GM12878 (cell line): ENCODE measurements at regions not wholly inside any gene's neighbourhood (a gene's known extent, or its start where the extent isn't known, plus 50 kb on each side); places are given as distances from the start of the nearest gene placed in this dataset.
A peak's percentile ranks its signal among the peaks of the same experiment; 100 is the strongest.

Experiments
- ATAC-seq: fragments of 200-7000 bp; cut with Tn5 transposase; 3 replicates; pipeline ENCODE4 v1.9.1; 2020; ENCODE audit warnings: mild to moderate bottlenecking, moderate library complexity
- BruUV-seq: library from RNA; stranded (reverse); fragments of 400-500 nt; replicated peaks from 2 replicates; lab custom pipeline; 2021; lab: Mats Ljungman, UMichigan
- CTCF ChIA-PET: fragments of 300-600 bp; sonication (Branson Sonifier 250); formaldehyde crosslinking; extraction: SDS; loops from one replicate; lab custom pipeline; 2021; ENCODE audit warnings: inconsistent platforms; lab: Yijun Ruan, JAX
- POLR2A ChIA-PET: fragments of 350-600 bp; formaldehyde crosslinking; extraction: SDS; loops from one replicate; lab custom pipeline; 2021; ENCODE audit warnings: inconsistent platforms; lab: Charles Lee
- RAD21 ChIA-PET: fragments of 300-600 bp; sonication (Branson Sonifier 250); formaldehyde crosslinking; loops from one replicate; lab custom pipeline; 2023; ENCODE audit warnings: antibody characterized with exemption; ENCODE audit not compliant: unreplicated experiment; lab: Charles Lee
- SMC1A ChIA-PET: fragments of 300-600 bp; sonication (Branson Sonifier 250); formaldehyde crosslinking; loops from one replicate; lab custom pipeline; 2023; ENCODE audit not compliant: unreplicated experiment, uncharacterized antibody; lab: Charles Lee
- DNase-seq: peaks from one replicate; pipeline ENCODE4 v3.0.0-alpha.2; 2011; ENCODE audit warnings: low read depth, low spot score
- FAIRE-seq: peaks from 3 replicates; lab custom pipeline; 2011; peaks lifted over from hg19 to GRCh38; lab: Jason Lieb, UNC
- H2AFZ ChIP-seq: 2 replicates; pipeline ENCODE4 v1.6.0; 2011; ENCODE audit warnings: low read depth, low read length, control low read depth; ENCODE audit not compliant: control insufficient read depth
- H3K27ac ChIP-seq: 2 replicates; pipeline ENCODE4 v1.5.1; 2011; ENCODE audit warnings: control low read depth; ENCODE audit not compliant: control insufficient read depth, insufficient read depth
- H3K27me3 ChIP-seq, 2 experiments: replicated peaks in 1 of 2; 2 replicates each; pipeline versions ENCODE4 v1.6.0 to v1.6.1; 2011; ENCODE audit warnings: low read length in 1 of 2; ENCODE audit not compliant: control insufficient read depth in 2 of 2, insufficient read depth in 2 of 2
- H3K36me3 ChIP-seq, 2 experiments: 2 replicates each; pipeline ENCODE4 v1.5.1; 2011; ENCODE audit warnings: low read length in 1 of 2; ENCODE audit not compliant: control insufficient read depth in 2 of 2, insufficient read depth in 2 of 2
- H3K4me1 ChIP-seq: 2 replicates; pipeline ENCODE4 v1.6.1; 2011; ENCODE audit warnings: mild to moderate bottlenecking, low read length, moderate library complexity, mixed read lengths; ENCODE audit not compliant: control insufficient read depth, insufficient read depth
- H3K4me2 ChIP-seq: 2 replicates; pipeline ENCODE4 v1.6.0; 2011; ENCODE audit warnings: control low read depth; ENCODE audit not compliant: control insufficient read depth, insufficient read depth
- H3K4me3 ChIP-seq: fragments of 200-600 bp; sonication (generic); 2 replicates; pipeline ENCODE4 v1.5.1; 2016
- H3K79me2 ChIP-seq: 2 replicates; pipeline ENCODE4 v1.6.0; 2011; ENCODE audit warnings: low read length; ENCODE audit not compliant: control insufficient read depth, insufficient read depth
- H3K9ac ChIP-seq: 2 replicates; pipeline ENCODE4 v1.8.0; 2011; ENCODE audit warnings: low read length, control low read depth, mixed read lengths; ENCODE audit not compliant: control insufficient read depth, insufficient read depth
- H3K9me3 ChIP-seq: replicated peaks from 3 replicates; pipeline ENCODE4 v1.5.1; 2011; ENCODE audit warnings: mild to moderate bottlenecking, low read length; ENCODE audit not compliant: control insufficient read depth, insufficient read depth
- H4K20me1 ChIP-seq: 2 replicates; pipeline ENCODE4 v1.6.0; 2011; ENCODE audit not compliant: control insufficient read depth, insufficient read depth
- RB1 ChIP-seq: fragments of 450-650 bp; formaldehyde crosslinking; IDR thresholded peaks from 2 replicates; pipeline ENCODE4 v1.6.1; 2017; ENCODE audit warnings: mild to moderate bottlenecking, borderline replicate concordance
- SIX5 ChIP-seq: IDR thresholded peaks from 2 replicates; pipeline ENCODE4 v1.6.1; 2011; ENCODE audit warnings: mild to moderate bottlenecking, low read depth, low read length, moderate library complexity; ENCODE audit not compliant: severe bottlenecking
- TCF3 ChIP-seq: IDR thresholded peaks from 2 replicates; pipeline ENCODE4 v1.6.1; 2012; ENCODE audit warnings: low read depth, mild to moderate bottlenecking, low read length, borderline replicate concordance; ENCODE audit not compliant: insufficient read depth
- WRNIP1 ChIP-seq: IDR thresholded peaks from 2 replicates; pipeline ENCODE4 v1.6.1; 2011; ENCODE audit warnings: low read depth, low read length, improper control_type of control experiment, borderline replicate concordance
- WGBS: methylation state at CpG from one replicate; pipeline ENCODE4 v1.1.6; 2016; ENCODE audit warnings: low lambda C conversion rate; ENCODE audit not compliant: insufficient replicate concordance, insufficient coverage; ENCODE audit errors: missing lambda C conversion rate; 5-methylcytosine and 5-hydroxymethylcytosine counted together
- in situ Hi-C: fragments of 300-500 bp; cut with MboI; formaldehyde crosslinking; loops from 9 replicates; pipeline ENCODE4 v1.14.3; 2018; ENCODE audit warnings: mixed read lengths
- intact Hi-C: fragments of 100-400 bp; cut with micrococcal nuclease; formaldehyde crosslinking; loops from one replicate; pipeline ENCODE4 v1.14.2; 2022; ENCODE audit not compliant: unreplicated experiment
- TF ChIP-seq, protein P1 (sequence below): IDR thresholded peaks from 2 replicates; pipeline ENCODE4 v1.6.1; 2012; ENCODE audit warnings: low read depth, low read length, improper control_type of control experiment
- TF ChIP-seq, protein P2 (sequence below): fragments of 450-650 bp; IDR thresholded peaks from 2 replicates; pipeline ENCODE4 v1.6.1; 2017; ENCODE audit warnings: mild to moderate bottlenecking

DNA sequence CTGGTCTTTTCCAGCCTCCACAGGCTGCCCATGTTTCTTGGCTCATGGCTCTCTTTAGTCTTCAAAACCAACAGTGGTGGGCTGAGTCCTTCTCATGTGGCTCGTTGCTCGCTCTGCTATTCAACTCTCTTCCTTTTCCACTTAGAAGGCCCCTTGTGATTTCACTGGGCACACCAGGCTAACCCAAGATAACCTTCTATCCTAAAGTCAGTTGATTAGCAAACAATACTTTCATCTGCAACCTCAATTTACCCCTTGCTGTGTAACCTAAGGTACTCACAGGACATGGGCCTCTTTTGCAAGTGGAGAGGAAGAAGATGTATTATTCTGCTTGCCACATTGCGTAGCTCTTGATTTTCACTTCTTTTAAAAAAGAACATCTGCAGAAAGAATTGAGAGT is 79.6 kb downstream of the UTRN start:
- DNase-seq, result no peak
- no peaks in the 10 kb centered on the region; the same call in 1 of the 2 replicates for H3K4me1 ChIP-seq
- CTCF ChIA-PET, result interaction anchor here (1.8 kb wide), 1 partner anchor 11 kb away, joined by 7 read pairs; no protein-coding TSS in a partner anchor

More for the DNA sequence above, 79.6 kb downstream of the UTRN start:
- Histone ChIP-seq H3K27ac (no peak overlapping the region), H3K79me2 (peaks cover 19% of the 10 kb centered on the region), H3K4me3 (peak overlapping the region; percentile 13; the same call in 1 of the 2 replicates), H3K27me3 (no peaks in the 10 kb centered on the region), H4K20me1 (0 out of 2 replicates have a peak, but pooled peaks cover 3% of the 10 kb centered on the region), H3K4me2 (peak overlapping the region; percentile 39; the same call in 1 of the 2 replicates), H3K9me3 (peaks cover 2% of the 10 kb centered on the region; the same call in 2 of the 3 replicates), H3K9ac (no peak overlapping the region), H3K36me3 (no peaks in the 10 kb centered on the region; a peak in 1 of 4 replicates), H2AFZ (no peak overlapping the region)
- in situ Hi-C loops (no loop called here), intact Hi-C loops (no loop called here)
- no TSS peak for BruUV-seq
- POLR2A ChIA-PET, result no interaction called here
- 98% methylated on average over 3 of the region's 3 CpGs for WGBS
- no peak for ATAC-seq
- SMC1A ChIA-PET, result interaction anchor here (0.9 kb wide), 1 partner anchor 14 kb away, joined by 3 read pairs; no protein-coding TSS in a partner anchor
- RAD21 ChIA-PET, result no interaction called here
- no peak for FAIRE-seq
- TF ChIP-seq, protein P1, sequence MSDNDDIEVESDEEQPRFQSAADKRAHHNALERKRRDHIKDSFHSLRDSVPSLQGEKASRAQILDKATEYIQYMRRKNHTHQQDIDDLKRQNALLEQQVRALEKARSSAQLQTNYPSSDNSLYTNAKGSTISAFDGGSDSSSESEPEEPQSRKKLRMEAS, result no peak
- TF ChIP-seq WRNIP1 (no peak), TCF3 (no peak), SIX5 (no peak), RB1 (no peak)
- TF ChIP-seq, protein P2, sequence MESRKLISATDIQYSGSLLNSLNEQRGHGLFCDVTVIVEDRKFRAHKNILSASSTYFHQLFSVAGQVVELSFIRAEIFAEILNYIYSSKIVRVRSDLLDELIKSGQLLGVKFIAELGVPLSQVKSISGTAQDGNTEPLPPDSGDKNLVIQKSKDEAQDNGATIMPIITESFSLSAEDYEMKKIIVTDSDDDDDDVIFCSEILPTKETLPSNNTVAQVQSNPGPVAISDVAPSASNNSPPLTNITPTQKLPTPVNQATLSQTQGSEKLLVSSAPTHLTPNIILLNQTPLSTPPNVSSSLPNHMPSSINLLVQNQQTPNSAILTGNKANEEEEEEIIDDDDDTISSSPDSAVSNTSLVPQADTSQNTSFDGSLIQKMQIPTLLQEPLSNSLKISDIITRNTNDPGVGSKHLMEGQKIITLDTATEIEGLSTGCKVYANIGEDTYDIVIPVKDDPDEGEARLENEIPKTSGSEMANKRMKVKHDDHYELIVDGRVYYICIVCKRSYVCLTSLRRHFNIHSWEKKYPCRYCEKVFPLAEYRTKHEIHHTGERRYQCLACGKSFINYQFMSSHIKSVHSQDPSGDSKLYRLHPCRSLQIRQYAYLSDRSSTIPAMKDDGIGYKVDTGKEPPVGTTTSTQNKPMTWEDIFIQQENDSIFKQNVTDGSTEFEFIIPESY, result no peak
